ENCODE measurements at regions not wholly inside any gene's neighbourhood (a gene's known extent, or its start where the extent isn't known, plus 50 kb on each side); places are given as distances from the start of the nearest gene placed in this dataset.

DNA sequence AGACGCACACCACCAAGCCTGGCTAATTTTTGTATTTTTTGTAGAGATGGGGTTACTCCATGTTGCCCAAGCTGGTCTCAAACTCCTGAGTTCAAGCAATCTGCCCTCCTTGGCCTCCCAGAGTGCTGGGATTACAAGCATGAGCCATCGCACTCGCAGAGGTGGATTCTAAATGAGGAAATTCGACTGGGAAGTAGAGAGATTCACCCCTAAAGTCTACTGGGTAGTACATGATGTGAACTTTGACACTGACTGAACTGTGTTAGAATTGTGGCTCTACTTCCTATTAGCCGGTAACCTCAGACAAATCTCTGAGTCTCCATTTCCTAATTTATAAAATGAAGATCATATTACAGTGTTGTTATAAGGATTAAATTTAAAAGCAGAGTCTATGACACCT is 276.0 kb upstream of the NR5A2 start:
- H3K79me2 ChIP-seq (replicated peaks; ENCODE audit: insufficient read depth, low read length) = no peaks in the 10 kb centered on the region
- H3K27ac ChIP-seq (ENCODE audit: low read length) = no peak overlapping the region
- H2AFZ ChIP-seq (ENCODE audit: low read depth, low read length) = no peak overlapping the region
- H3K9me2 ChIP-seq (ENCODE audit: insufficient read depth, low read length) = no peaks in the 10 kb centered on the region
- H3K27me3 ChIP-seq (ENCODE audit: insufficient read depth, low read depth, low read length) = no peaks in the 10 kb centered on the region
- no peaks in the 10 kb centered on the region for H3K36me3 ChIP-seq (ENCODE audit: insufficient read depth, low read length)
- no peaks in the 10 kb centered on the region for H3K9me3 ChIP-seq (ENCODE audit: low read length)
- H4K20me1 ChIP-seq (ENCODE audit: insufficient read depth) = no peaks in the 10 kb centered on the region
- no peak for TF ChIP-seq REST (IDR thresholded peaks at IDR 0.05; ENCODE audit: borderline replicate concordance)
- no peak for TF ChIP-seq TAF1 (IDR thresholded peaks at IDR 0.05; ENCODE audit: low read depth)
- no peak for TF ChIP-seq EP300 (conservative IDR thresholded peaks at IDR 0.05; ENCODE audit: poor library complexity, severe bottlenecking)
- no peak for TF ChIP-seq SMC3 (conservative IDR thresholded peaks at IDR 0.05; ENCODE audit: poor library complexity)
- TF ChIP-seq RAD21 (conservative IDR thresholded peaks at IDR 0.05) = no peak
- no peak for TF ChIP-seq POLR2AphosphoS5 (IDR thresholded peaks at IDR 0.05)
- no peak for TF ChIP-seq EZH2 (IDR thresholded peaks at IDR 0.05; ENCODE audit: borderline replicate concordance, insufficient read depth, low read length, poor library complexity, severe bottlenecking)
- TF ChIP-seq MXI1 (conservative IDR thresholded peaks at IDR 0.05; ENCODE audit: poor library complexity, severe bottlenecking) = no peak
- no peak for TF ChIP-seq CTCF (IDR thresholded peaks at IDR 0.05; ENCODE audit: poor library complexity, severe bottlenecking)
- H3F3A ChIP-seq (ENCODE audit: insufficient read depth, low read length, poor library complexity, severe bottlenecking) = no peaks in the 10 kb centered on the region
- no peak overlapping the region for H3K4me3 ChIP-seq (ENCODE audit: low read length)
- no peak overlapping the region for H3K9ac ChIP-seq (ENCODE audit: low read length)
- no peak overlapping the region for H3K4me2 ChIP-seq (ENCODE audit: low read length)

DNA sequence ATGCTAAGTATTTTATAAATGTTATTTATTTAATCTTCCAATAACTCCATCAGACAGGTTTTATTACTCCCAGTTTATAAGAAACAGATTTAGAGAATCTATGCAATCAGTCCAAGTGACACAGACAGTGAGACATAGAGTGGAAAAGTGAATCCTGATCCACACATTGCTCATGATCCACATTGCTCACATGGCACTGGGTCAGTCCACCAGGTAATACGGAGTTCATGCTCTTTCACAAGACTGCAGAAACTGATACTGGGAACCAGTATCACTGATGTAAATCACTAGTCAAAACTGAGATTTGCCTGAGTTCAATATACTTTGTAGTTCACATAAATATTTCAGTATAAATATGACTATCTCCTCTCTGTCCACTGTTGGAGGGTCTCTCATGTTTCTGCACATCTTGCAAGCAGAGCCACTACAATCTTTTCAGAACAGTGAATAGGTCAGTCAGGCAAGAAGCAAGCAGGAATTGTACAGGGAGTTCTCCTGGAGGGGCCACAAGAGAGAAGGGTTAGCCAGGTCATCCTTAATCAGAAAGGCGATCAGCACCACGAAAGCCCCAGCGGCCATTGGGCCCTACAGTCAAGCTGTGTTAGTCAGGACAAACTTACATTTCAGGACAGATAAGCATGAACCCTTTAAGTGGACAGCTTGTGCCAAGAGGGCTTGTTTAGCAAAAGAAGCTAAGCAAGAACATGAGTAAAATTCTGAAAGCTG is 275.4 kb upstream of the NR5A2 start:
- Histone ChIP-seq H3K27ac (ENCODE audit: low read length) (no peak overlapping the region), H3K9me3 (ENCODE audit: low read length) (no peaks in the 10 kb centered on the region), H3K4me2 (ENCODE audit: low read length) (no peak overlapping the region), H3K9me2 (ENCODE audit: insufficient read depth, low read length) (no peaks in the 10 kb centered on the region), H3K4me3 (ENCODE audit: low read length) (no peak overlapping the region), H2AFZ (ENCODE audit: low read depth, low read length) (no peak overlapping the region), H3K36me3 (ENCODE audit: insufficient read depth, low read length) (no peaks in the 10 kb centered on the region), H3F3A (ENCODE audit: insufficient read depth, low read length, poor library complexity, severe bottlenecking) (no peaks in the 10 kb centered on the region), H3K9ac (ENCODE audit: low read length) (no peak overlapping the region), H3K27me3 (ENCODE audit: insufficient read depth, low read depth, low read length) (no peaks in the 10 kb centered on the region), H4K20me1 (ENCODE audit: insufficient read depth) (no peaks in the 10 kb centered on the region), H3K79me2 (replicated peaks; ENCODE audit: insufficient read depth, low read length) (no peaks in the 10 kb centered on the region)
- TF ChIP-seq REST (IDR thresholded peaks at IDR 0.05; ENCODE audit: borderline replicate concordance) (no peak), CTCF (IDR thresholded peaks at IDR 0.05; ENCODE audit: poor library complexity, severe bottlenecking) (no peak), EZH2 (IDR thresholded peaks at IDR 0.05; ENCODE audit: borderline replicate concordance, insufficient read depth, low read length, poor library complexity, severe bottlenecking) (no peak), SMC3 (conservative IDR thresholded peaks at IDR 0.05; ENCODE audit: poor library complexity) (no peak), TAF1 (IDR thresholded peaks at IDR 0.05; ENCODE audit: low read depth) (no peak), POLR2AphosphoS5 (IDR thresholded peaks at IDR 0.05) (no peak), EP300 (conservative IDR thresholded peaks at IDR 0.05; ENCODE audit: poor library complexity, severe bottlenecking) (no peak), MXI1 (conservative IDR thresholded peaks at IDR 0.05; ENCODE audit: poor library complexity, severe bottlenecking) (no peak), RAD21 (conservative IDR thresholded peaks at IDR 0.05) (no peak)

Measured in neural cell (in vitro differentiated cells).